ENCODE measurements at regions not wholly inside any gene's neighbourhood (a gene's known extent, or its start where the extent isn't known, plus 50 kb on each side); places are given as distances from the start of the nearest gene placed in this dataset.
"Not testable (repeated sequence)": the region's sequence is repeated elsewhere in the genome, so short reads cannot be mapped to it uniquely, and the experiment has no call there.

- no peak for DNase-seq
Observed at GRCh38 chr20:48530957-48531356, 296.8 kb downstream of the PREX1 start.

- no peak for DNase-seq
Observed at GRCh38 chr20:48528346-48528745, 299.5 kb downstream of the PREX1 start.

DNA sequence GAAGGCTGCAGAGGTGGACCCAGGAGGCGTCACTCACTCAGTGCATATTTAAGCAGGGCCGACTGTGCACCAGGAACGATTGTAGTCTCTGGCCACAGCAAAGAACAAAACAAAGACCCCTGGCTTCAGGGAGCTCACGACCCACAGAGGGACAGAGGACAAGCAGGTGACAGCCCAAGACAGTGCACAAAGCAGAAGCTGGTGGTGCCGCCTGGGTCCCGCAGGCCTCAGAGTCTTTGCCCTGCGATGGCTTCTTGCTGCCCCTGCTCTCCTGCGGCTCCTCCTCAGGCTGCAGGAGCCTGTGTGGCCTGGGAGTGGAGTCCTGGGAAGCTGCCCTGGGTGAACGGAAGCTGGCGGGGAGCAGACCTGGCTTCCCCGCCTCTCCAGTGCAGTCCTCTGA, 300.0 kb downstream of the PREX1 start:
- no peak for DNase-seq

- DNase-seq = no peak
Observed at GRCh38 chr20:48526936-48527335, 300.9 kb downstream of the PREX1 start.

GRCh38 chr20:48525400-48525799, 302.4 kb downstream of the PREX1 start:
- no peak for DNase-seq

GRCh38 chr20:48524582-48524981, 303.2 kb downstream of the PREX1 start:
- DNase-seq = no peak

DNA sequence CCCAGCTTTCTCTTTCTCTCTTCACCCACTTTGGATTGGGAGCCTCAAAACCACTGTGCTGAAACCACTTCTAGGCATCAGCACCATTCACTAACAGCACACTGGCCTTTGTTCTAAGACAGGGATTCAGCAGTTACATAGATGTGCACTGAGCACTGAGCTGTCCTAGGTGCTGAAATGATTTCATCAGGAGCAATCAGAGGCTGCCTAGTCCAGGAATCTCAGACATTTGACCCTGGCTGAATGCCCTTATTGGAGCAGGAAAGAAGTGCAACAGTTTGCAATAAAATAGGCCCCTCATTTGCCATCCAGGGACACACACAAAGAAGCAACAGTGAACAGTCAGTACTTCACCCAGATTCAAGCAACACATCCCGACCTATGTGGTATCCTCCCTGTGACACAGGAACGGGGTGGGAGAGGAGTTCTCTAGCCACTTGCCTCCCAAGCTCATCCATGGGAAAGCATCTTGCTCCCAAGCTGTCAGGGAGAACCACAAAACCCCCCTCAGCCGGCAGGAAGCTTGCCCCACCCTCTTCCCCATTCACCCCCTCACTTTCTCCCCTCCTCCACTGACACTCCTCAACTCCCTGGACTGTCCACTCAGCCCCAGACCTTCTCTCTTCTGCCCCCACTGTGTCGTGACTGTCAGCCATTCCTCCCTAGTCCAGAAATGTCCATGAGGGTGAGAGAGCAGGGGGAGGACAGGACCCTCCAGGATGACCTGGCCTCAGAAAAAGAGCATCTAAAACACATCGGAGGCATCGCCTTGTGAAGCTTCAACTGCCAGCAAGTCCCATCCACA, 304.4 kb downstream of the PREX1 start:
- DNase-seq = no peak

DNA sequence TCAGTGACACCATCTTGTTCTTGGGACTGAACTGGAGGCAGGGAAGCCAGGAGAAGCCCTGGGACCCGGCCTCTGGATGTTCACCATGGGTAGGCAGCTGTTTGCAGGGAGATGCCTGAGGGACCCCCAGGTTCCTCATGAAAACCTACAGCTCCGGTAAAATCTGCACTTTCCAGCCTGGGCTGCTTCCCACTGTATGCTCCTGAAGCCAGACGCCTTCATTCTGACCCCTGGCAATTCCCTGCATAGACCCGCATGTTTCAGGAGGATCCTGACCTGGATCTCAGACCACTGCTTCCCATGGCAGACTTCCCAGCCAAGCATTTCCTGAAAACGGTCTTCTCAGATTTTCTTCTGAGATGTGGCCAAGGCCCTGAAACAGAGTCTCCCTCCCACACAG, 306.7 kb downstream of the PREX1 start:
- DNase-seq = no peak

DNA sequence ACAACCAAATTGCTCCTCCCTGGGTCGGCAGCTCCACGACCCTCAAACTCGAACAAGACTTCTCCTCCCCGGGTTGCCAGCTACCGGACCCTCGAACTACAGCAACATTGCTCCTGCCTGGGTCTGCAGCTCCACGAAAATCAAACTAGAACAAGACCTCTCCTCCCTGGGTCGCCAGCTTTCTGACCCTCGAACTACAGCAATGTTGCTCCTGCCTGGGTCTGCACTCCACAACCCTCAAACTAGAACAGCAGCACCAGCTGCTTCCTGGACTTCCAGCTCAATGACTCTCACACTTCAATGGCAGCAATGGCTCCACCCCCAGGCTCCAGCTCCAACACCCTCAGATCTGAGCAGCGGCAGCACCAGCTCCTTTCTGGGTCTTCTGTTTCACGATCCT, 311.6 kb downstream of the PREX1 start:
- DNase-seq = not testable (repeated sequence)

- not testable (repeated sequence) for DNase-seq
Observed at GRCh38 chr20:48514577-48514976, 313.2 kb downstream of the PREX1 start.

DNA sequence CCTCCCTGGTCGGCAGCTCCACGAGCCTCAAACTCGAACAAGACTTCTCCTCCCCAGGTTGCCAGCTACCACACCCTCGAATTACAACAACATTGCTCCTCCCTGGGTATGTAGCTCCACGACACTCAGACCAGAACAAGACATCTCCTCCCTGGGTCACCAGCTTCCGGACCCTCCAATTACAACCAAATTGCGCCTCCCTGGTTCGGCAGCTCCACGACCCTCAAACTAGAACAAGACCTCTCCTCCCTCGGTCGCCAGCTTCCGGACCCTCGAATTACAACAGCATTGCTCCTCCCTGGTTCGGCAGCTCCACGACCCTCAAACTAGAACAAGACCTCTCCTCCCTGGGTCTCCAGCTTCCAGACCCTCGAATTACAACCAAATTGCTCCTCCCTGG, 315.3 kb downstream of the PREX1 start:
- not testable (repeated sequence) for DNase-seq

GRCh38 chr20:48505066-48505465, 322.7 kb downstream of the PREX1 start:
- DNase-seq = not testable (repeated sequence)

DNA sequence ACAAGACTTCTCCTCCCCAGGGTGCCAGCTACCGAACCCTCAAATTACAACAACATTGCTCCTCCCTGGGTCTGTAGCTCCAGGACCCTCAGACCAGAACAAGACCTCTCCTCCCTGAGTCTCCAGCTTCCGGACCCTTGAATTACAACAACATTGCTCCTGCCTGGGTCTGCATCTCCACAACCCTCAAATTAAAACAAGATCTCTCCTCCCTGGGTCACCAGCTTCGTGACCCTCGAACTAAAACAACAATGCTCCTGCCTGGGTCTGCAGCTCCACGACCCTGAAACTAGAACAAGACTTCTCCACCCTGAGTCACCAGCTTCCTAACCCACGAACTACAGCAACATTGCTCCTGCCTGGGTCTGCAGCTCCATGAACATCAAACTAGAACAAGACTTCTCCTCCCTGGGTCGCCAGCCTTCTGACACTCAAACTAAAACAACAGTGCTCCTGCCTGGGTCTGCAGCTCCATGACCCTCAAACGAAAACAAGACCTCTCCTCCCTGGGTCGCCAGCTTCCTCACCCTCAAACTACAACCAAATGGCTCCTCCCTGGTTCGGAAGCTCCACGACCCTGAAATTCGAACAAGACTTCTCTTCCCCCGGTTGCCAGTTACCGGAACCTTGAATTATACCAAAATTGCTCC, 324.5 kb downstream of the PREX1 start:
- DNase-seq = no peak

DNA sequence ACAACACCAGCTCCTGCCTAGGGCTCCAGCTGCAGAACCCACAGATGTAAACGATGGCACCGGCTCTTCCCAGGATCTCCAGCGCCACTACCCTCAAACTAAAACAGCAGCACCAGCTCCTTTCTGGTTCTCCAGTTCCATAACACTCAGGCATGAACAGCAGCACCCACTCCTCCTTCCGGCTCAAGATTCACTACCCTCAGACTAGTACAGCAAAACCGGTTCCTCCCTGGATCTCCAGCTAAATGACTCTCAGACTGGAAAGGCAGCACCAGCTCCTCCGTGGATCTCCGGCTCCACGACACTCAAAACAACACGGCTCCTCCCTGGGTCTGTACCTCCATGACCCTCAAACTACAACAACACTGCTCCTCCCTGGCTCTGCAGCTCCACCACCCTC, 325.0 kb downstream of the PREX1 start:
- no peak for DNase-seq

GRCh38 chr20:48502016-48502415, 325.8 kb downstream of the PREX1 start:
- no peak for DNase-seq

DNA sequence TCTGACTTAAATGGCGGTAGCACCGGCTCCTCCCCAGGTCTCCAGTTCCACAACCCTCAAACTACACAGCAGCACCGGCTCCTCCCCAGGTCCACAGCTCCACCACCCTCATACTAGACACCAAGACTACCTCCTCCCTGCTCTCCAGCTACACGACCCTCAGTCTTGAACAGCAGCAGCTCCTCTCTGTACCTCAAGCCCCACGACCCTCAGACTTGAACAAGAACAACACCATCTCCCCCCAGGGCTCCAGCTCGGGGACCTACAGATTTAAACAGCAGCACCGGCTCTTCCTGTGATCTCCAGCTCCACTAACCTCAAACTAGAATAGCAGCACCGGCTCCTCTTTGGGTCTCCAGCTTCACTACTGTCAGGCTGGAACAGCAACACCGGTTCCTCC, 326.9 kb downstream of the PREX1 start:
- not testable (repeated sequence) for DNase-seq

DNA sequence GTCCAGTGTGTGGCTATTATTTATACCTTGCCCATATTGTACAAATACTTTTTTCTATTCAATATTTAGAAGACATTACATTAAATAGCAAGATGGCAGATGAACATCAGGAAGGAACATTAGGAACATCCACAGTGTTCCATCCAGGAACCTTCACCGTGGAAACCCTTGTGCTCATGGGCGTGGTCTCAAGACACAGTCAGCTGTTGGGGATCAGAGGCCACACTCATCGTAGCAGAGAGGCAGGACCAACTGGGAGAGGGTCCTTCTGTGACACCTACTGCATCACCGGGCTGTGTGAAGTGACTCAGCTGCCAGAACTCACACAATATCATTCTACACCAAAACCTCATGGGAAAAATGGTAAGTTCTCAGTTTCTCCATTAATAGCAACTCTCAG, 328.9 kb downstream of the PREX1 start:
- DNase-seq = not testable (repeated sequence)

GRCh38 chr20:48498125-48498524, 329.7 kb downstream of the PREX1 start:
- not testable (repeated sequence) for DNase-seq

DNA sequence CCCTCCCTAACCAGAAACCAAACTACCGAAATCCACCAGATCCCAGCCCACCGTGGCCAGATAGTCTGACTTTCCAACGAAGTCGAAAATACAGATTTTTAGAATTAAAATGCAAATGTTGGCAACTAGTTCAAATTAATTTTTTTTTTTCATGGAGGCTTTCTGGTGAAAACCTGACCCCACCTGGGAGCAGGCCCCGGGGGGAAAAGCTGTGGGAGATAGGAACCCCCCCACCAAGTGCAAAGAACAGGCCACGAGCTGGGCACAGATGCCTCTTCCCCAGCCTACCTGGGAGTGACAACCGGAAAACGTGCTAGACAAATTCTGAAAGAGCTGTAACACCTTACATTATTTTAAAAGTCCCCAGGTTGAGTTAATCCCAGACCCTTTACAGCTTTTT, 333.8 kb downstream of the PREX1 start:
- no peak for DNase-seq

DNA sequence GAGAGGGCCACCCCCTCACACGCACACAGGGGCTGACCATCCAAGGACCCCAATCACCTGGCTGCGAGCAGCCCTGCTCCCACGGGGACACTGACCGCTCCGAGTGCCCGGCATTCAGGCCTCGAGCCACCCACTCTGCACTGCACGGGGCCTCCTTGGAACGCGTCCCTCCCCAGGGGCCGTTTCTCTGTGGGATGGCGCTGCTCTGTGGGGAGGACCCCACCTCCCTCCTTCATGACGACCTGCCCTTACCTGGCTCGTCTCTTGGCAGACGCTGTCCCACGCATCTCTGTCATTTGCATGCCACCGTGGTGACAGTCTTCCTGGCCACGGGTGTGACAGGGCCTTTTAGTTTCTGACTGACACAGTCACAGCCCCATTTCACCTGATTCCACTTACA, 334.5 kb downstream of the PREX1 start:
- DNase-seq = not testable (repeated sequence)

- no peak for DNase-seq
Observed at GRCh38 chr20:48492715-48493070, 335.1 kb downstream of the PREX1 start.

GRCh38 chr20:48492015-48492714, 335.6 kb downstream of the PREX1 start:
- DNase-seq = no peak

DNA sequence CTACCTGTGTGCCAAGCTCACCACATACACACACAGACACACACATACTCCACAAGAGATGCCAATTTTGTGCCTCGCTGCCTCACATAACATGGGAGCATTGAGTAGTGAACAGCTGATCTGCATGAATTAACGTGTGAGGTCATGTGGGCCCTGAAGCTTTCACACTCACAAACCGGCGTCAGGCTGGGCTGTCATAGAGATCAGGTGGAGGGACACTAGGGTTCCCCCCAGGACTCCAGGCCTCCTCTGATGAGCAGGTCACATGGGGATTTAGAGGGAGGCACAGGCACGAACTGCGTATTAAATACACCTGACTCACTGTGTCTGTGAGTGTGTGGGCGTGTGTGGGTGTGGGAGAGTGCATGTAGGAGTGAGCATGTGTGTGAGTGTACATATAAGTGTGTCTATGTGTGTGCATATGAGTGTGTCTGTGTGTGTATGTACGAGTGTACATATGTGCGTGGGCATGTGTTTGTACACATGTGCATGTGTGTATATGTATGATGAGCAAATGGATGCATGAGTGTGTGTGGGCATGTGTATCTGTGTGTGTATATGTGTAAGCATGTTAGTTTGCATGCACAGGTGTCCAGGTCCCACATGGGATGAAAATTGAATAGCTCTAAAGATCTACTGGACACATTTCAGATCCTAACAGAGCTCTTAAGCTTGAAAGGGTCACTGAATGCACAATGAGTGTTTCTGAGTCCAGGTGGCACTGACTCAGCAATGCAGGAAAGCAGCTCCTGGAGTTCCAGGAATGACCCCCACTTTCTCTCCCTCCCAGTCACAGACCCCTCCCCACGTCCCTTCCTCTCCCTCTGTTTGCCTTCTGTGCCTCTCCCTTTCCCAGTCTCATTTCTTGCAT, 336.6 kb downstream of the PREX1 start:
- DNase-seq = no peak
